Suprapubic skin (tissue), 4 donors: ENCODE measurements at regions not wholly inside any gene's neighbourhood (a gene's known extent, or its start where the extent isn't known, plus 50 kb on each side); places are given as distances from the start of the nearest gene placed in this dataset.

Experiments used
- DNase-seq, 2 donors: peaks; one replicate each; pipeline ENCODE4 v3.0.0-alpha.2; 2019; ENCODE audit warnings: low spot score in 2 of 2
- H3K27ac ChIP-seq: fragments of 200-600 bp; sonication (generic); one replicate; pipeline ENCODE4 v1.5.1; 2019
- H3K27me3 ChIP-seq: fragments of 200-600 bp; sonication (generic); one replicate; pipeline ENCODE4 v1.5.1; 2019
- H3K36me3 ChIP-seq: fragments of 200-600 bp; sonication (generic); one replicate; pipeline ENCODE4 v1.5.1; 2019
- H3K4me1 ChIP-seq: fragments of 200-600 bp; sonication (generic); one replicate; pipeline ENCODE4 v1.5.1; 2019
- H3K4me3 ChIP-seq: fragments of 200-600 bp; sonication (generic); one replicate; pipeline ENCODE4 v1.5.1; 2019; ENCODE audit warnings: mild to moderate bottlenecking
- H3K9me3 ChIP-seq: fragments of 200-600 bp; sonication (generic); one replicate; pipeline ENCODE4 v1.5.1; 2019
- EP300 ChIP-seq: sonication (generic); formaldehyde crosslinking; IDR thresholded peaks from one replicate; pipeline ENCODE4 v1.6.1; 2017; ENCODE audit warnings: antibody characterized with exemption
- POLR2A ChIP-seq, 2 donors: fragments of 450-650 bp; IDR thresholded peaks; one replicate each; pipeline ENCODE4 v1.6.1; 2017; ENCODE audit warnings: antibody characterized with exemption in 2 of 2, mild to moderate bottlenecking in 2 of 2, moderate library complexity in 2 of 2
- POLR2AphosphoS5 ChIP-seq, 3 donors: sonication (generic); formaldehyde crosslinking; IDR thresholded peaks; one replicate each; pipeline ENCODE4 v1.6.1; 2017; ENCODE audit warnings: antibody characterized with exemption in 3 of 3
- WGBS: methylation state at CpG from one replicate; pipeline ENCODE4 v1.1.5; 2018; 5-methylcytosine and 5-hydroxymethylcytosine counted together
- TF ChIP-seq, protein P1 (sequence below), 2 donors: fragments of 200-600 bp in 1 of 2; fragments of 450-650 bp in 1 of 2; sonication (generic) in 1 of 2; IDR thresholded peaks; one replicate each; pipeline ENCODE4 v1.5.1; 2016 to 2019; ENCODE audit warnings: antibody characterized with exemption in 2 of 2, mild to moderate bottlenecking in 1 of 2, moderate library complexity in 1 of 2

DNA sequence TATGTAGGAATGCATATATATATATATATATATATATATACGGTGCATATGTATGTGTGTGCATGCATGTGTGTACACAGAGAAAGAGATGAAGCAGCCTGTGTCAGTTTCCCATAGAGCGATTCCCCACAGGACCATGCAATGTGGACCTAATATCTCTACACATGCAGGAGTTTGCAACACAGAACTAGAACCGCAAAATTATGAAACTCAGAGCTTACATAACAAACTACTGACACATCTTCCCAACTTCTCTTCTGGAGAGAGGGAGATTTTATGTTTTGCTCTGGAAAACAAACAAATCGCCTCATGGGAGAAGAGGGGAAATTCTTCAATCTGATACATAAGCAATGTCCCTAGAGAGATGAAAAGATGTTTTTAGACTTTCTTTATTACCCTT, 377.2 kb downstream of the LRATD1 start:
- Histone ChIP-seq H3K9me3 (no peaks in the 10 kb centered on the region), H3K4me1 (no peaks in the 10 kb centered on the region), H3K36me3 (no peaks in the 10 kb centered on the region), H3K27me3 (no peaks in the 10 kb centered on the region), H3K27ac (no peak overlapping the region), H3K4me3 (no peak overlapping the region)
- no peak for DNase-seq
- 79% methylated on average over 4 of the region's 4 CpGs for WGBS
- TF ChIP-seq POLR2A (IDR thresholded peaks at IDR 0.05) = no peak
- TF ChIP-seq POLR2AphosphoS5 (IDR thresholded peaks at IDR 0.05) = no peak
- TF ChIP-seq EP300 = no peak
- TF ChIP-seq, protein P1, sequence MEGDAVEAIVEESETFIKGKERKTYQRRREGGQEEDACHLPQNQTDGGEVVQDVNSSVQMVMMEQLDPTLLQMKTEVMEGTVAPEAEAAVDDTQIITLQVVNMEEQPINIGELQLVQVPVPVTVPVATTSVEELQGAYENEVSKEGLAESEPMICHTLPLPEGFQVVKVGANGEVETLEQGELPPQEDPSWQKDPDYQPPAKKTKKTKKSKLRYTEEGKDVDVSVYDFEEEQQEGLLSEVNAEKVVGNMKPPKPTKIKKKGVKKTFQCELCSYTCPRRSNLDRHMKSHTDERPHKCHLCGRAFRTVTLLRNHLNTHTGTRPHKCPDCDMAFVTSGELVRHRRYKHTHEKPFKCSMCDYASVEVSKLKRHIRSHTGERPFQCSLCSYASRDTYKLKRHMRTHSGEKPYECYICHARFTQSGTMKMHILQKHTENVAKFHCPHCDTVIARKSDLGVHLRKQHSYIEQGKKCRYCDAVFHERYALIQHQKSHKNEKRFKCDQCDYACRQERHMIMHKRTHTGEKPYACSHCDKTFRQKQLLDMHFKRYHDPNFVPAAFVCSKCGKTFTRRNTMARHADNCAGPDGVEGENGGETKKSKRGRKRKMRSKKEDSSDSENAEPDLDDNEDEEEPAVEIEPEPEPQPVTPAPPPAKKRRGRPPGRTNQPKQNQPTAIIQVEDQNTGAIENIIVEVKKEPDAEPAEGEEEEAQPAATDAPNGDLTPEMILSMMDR (IDR thresholded peaks at IDR 0.05) = no peak

DNA sequence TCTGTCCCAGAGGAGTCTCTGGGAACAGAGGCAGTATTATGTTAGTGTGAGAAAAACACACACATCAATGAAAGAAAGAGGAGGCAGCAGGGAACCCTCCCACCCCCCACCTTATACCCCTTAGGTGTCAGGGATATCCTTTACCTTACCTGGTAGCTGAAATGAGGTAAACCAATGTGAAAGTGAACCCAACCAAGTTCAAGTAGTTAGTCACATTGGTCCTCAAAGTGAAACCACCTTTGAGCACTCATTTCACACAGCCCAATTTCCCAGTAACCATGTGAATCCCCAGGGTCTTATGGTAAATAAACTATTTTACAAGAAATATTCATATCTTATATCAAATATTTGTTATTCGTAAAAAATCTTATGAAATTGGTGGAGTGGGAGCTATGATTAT, 377.8 kb downstream of the LRATD1 start:
- Histone ChIP-seq H3K9me3 (no peaks in the 10 kb centered on the region), H3K27me3 (no peaks in the 10 kb centered on the region), H3K27ac (no peak overlapping the region), H3K36me3 (no peaks in the 10 kb centered on the region), H3K4me1 (no peaks in the 10 kb centered on the region), H3K4me3 (no peak overlapping the region)
- TF ChIP-seq EP300 = no peak
- no peak for TF ChIP-seq POLR2AphosphoS5 (IDR thresholded peaks at IDR 0.05)
- no peak for TF ChIP-seq POLR2A (IDR thresholded peaks at IDR 0.05)
- TF ChIP-seq, protein P1 (IDR thresholded peaks at IDR 0.05) = no peak
- DNase-seq = no peak
- WGBS = 94% methylated on average over 1 of the region's 1 CpG

DNA sequence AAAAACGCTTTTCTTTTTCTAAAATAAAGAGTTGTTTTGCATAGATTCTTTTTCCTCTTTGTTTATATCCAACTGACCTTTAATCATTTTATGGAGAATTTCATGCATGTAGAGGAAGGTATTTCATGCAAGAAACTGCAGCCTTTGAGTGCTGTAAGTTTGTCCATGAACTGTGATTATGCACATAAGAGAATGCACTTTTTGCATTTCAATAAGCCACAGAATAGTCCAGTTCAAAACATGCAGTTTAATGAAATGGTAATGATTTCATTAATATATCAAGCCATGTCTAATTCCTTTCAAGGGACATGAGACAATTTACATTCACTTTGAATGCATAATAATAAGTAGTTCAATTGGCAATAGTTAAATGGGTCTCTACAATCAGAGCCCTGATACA, 386.3 kb downstream of the LRATD1 start:
- no peak for TF ChIP-seq EP300
- TF ChIP-seq, protein P1 (IDR thresholded peaks at IDR 0.05) = no peak
- no peak for TF ChIP-seq POLR2AphosphoS5 (IDR thresholded peaks at IDR 0.05)
- no peak for TF ChIP-seq POLR2A (IDR thresholded peaks at IDR 0.05)
- Histone ChIP-seq H3K27ac (no peak overlapping the region), H3K9me3 (no peaks in the 10 kb centered on the region), H3K4me1 (no peaks in the 10 kb centered on the region), H3K27me3 (no peaks in the 10 kb centered on the region), H3K4me3 (no peak overlapping the region), H3K36me3 (no peaks in the 10 kb centered on the region)
- DNase-seq = no peak
- WGBS = 83% methylated on average over 1 of the region's 1 CpG

DNA sequence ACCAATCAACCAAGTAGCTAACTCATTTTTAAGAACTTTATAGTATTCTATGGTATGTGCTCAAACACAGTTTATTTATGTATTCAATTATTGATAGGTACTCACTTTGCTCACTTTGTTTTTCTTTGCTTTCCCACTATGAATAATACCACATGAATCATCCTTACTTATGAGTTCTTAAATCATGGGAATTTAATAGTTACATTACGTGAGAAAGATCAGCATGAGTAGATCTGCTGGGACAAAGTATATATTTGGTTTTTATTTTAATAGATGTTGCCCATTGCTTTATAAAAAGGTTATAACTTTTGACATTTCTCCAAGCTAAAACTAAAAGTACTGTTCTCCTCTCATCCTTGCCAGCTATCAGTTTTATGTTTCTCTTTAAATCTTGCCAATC, 390.7 kb downstream of the LRATD1 start:
- Histone ChIP-seq H3K4me3 (no peak overlapping the region), H3K27ac (no peak overlapping the region), H3K9me3 (no peaks in the 10 kb centered on the region), H3K4me1 (no peaks in the 10 kb centered on the region), H3K36me3 (no peaks in the 10 kb centered on the region), H3K27me3 (no peaks in the 10 kb centered on the region)
- DNase-seq = no peak
- WGBS = 76% methylated on average over 1 of the region's 1 CpG
- TF ChIP-seq POLR2A (IDR thresholded peaks at IDR 0.05) (no peak), EP300 (no peak), POLR2AphosphoS5 (IDR thresholded peaks at IDR 0.05) (no peak)
- TF ChIP-seq, protein P1 (IDR thresholded peaks at IDR 0.05) = no peak

DNA sequence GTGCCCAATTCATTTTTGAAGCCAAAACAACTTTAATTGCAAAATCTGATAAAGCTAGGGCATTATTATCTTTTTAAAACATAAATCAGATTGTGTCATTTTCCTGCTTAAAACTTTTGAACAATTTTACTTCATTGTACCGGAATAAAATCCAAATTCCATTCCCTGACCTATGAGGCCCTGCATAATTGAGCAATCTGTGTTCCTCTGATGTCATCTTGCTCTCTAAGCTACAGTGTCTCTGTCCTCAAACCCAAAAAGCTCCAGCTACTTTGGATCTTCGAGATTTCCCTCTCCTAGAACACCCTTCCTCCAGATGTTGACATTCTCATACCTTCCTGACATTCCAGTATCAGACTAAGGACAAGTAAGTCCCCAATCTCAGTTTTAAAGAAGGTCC, 395.9 kb downstream of the LRATD1 start:
- Histone ChIP-seq H3K27me3 (no peaks in the 10 kb centered on the region), H3K27ac (no peak overlapping the region), H3K4me3 (no peak overlapping the region), H3K4me1 (no peaks in the 10 kb centered on the region), H3K9me3 (no peaks in the 10 kb centered on the region), H3K36me3 (no peaks in the 10 kb centered on the region)
- DNase-seq = no peak
- 55% methylated on average over 2 of the region's 2 CpGs for WGBS
- no peak for TF ChIP-seq EP300
- TF ChIP-seq, protein P1 (IDR thresholded peaks at IDR 0.05) = no peak
- no peak for TF ChIP-seq POLR2AphosphoS5 (IDR thresholded peaks at IDR 0.05)
- TF ChIP-seq POLR2A (IDR thresholded peaks at IDR 0.05) = no peak
